Left kidney (tissue), 1 donor: ENCODE measurements at regions not wholly inside any gene's neighbourhood (a gene's known extent, or its start where the extent isn't known, plus 50 kb on each side); places are given as distances from the start of the nearest gene placed in this dataset.

Experiments used
- DNase-seq: peaks from one replicate; pipeline ENCODE4 v3.0.0-alpha.2; 2013

DNA sequence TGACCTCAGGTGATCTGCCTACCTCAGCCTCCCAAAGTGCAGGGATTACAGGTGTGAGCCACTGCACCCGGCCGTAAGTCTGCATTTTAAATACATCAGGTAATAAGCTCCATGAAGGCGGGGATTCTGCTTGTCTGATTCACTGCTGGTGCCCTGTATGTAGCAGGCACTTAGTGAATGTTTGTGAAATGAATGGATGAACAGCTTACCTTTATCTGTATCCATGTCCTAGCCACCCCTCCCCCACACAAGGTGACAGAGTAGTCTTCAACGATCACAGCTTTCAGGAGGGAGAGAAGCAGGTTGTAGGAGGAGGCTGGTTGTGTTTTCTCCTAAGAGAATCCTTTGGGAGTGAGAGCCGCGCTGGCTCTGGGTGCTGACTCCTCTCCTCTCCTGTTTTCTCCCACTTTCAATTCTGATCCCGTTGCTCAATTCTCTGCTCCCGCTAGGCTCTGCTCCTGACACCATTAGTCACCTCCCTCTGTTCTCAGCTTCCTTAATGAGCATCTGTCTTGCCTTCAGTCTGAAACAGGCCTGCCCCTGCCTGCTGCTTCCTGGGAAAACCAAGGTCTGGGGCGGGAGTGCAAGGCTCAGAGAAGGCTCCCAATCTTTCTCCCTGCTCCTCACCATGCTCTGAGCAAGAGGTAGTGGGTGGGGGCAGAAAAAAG, 88.8 kb upstream of the CTNNA1 start:
- no peak for DNase-seq

DNA sequence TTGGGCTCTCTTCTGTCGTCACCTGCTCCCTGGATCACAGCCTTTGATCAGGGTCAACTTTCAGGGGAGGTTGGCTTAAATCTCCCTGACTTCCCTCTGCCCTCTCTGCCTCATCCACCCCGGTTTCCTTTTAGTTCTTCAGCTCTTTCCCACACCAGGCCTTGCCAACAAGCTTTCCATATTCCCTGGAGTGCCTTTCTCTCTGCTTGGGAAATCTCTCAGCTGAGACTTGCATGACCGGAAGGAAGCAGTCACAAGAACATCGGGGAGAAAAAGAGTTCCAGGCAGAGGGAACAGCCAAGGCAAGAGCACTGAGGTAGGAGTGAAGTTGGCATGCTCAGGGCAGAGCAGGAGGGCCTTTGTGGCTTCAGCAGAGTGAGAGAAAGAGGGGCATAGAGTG, 88.4 kb upstream of the HSPA9 start:
- no peak for DNase-seq

- DNase-seq, result no peak
These were observed 87.8 kb upstream of the HSPA9 start for GRCh38 chr5:138663009-138663408.

GRCh38 chr5:138662599-138662998, 87.4 kb upstream of the HSPA9 start:
- no peak for DNase-seq

- no peak for DNase-seq
These were observed 86.8 kb upstream of the HSPA9 start for GRCh38 chr5:138661991-138662434.

DNA sequence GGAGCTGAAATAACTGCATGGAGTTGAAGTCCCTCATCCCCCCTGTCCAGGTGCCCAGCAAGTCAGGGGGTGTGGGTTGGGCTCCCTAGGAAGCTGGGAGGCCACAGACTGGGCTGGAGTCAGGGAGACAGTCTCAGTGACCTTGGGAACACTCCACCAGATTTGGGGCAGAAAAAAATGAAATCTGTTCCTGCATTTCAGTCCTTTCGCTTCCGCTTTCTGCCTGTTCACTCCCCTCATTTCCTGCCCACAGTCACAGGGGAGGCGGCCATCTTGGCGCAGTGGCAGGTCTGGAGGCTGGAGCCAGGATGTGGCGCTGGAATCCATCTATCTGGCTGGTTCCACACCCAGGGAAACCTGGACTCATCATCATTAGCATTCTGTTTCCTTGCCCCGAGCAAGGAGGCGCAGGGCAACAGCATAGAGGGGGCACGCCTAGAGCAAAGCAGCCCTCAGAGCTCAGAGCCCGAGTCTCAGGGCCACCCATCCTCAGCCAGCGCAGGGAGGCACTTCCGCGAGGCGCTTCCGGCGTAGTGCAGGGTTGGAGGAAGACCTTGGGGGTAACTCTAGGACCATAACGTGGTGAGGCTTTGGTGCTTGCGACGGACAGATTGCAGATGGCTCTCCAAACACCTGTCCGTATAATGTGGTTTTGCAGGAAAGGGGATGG, 86.2 kb upstream of the HSPA9 start:
- no peak for DNase-seq

DNA sequence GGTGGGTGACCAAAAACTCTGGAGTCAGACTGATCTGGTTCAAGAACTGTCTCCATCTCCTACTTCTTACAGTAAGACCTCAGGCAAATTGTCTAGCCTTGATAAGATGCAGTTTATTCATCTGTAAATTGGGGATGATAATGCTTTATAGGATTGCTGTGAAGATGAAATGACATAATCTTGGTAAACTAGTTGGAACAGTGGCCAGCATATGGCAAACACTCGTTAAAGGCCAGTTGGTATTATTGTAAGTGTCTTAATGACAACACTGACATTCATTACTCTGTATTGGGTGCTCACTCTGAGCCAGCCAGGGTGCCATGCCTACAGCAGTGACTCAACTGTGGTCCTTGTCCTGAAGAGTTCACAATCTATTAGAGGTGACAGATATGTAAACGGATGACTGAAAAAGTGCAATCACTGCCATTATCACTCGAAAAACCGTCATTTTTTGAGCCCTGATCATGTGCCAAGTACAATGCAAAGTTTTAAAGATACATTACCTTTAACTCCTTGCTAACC, 84.9 kb upstream of the HSPA9 start:
- no peak for DNase-seq

DNA sequence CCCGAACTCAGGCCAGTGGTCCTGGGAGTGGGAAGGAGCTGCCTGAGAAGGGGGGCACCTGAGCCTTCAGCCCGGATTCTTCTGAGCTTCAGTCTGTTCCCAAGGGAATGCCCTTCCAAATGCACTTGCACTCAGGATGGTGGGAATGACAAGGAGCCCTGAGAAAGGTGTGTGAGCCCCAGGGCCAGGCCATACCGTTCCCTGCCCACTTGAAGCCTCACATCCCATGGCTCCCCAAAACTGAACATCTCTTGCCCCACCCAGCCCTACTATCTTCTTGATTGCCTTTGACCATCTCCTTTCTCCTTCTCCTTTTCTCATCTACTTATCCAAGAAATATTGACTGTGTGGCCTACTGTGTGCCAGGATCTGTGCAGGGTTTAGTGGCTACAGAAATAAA, 84.4 kb upstream of the HSPA9 start:
- no peak for DNase-seq

- DNase-seq, result no peak
These were observed 83.9 kb upstream of the HSPA9 start for GRCh38 chr5:138659121-138659520.

DNA sequence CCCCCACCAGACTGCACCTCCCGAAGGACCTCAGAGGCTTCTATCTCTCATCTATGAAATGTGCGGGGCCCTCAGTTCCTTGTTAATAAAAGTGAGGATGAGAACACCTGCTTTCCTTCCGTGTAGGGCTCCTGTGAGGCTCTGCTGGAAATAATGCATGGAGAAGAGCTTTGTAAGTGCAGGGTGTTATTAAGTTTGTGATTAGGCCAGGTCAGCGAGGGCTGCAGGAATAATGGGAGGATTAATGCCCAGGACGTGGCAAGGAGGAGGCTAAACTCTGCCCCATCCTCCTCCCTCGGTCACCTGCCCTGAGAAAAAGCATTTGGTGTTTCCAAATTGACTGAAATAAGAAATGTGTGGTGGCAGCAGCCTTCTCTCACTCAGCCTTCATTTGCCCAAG, 83.5 kb upstream of the HSPA9 start:
- DNase-seq, result no peak

GRCh38 chr5:138657360-138657759, 82.2 kb upstream of the HSPA9 start:
- no peak for DNase-seq

- no peak for DNase-seq
These were observed 81.7 kb upstream of the HSPA9 start for GRCh38 chr5:138656916-138657315.

GRCh38 chr5:138655530-138656190, 80.5 kb upstream of the HSPA9 start:
- DNase-seq, result no peak

GRCh38 chr5:138654281-138654867, 79.2 kb upstream of the HSPA9 start:
- DNase-seq, result no peak

GRCh38 chr5:138653502-138653901, 78.3 kb upstream of the HSPA9 start:
- no peak for DNase-seq

- no peak for DNase-seq
These were observed 76.5 kb upstream of the HSPA9 start for GRCh38 chr5:138651767-138652117.

DNA sequence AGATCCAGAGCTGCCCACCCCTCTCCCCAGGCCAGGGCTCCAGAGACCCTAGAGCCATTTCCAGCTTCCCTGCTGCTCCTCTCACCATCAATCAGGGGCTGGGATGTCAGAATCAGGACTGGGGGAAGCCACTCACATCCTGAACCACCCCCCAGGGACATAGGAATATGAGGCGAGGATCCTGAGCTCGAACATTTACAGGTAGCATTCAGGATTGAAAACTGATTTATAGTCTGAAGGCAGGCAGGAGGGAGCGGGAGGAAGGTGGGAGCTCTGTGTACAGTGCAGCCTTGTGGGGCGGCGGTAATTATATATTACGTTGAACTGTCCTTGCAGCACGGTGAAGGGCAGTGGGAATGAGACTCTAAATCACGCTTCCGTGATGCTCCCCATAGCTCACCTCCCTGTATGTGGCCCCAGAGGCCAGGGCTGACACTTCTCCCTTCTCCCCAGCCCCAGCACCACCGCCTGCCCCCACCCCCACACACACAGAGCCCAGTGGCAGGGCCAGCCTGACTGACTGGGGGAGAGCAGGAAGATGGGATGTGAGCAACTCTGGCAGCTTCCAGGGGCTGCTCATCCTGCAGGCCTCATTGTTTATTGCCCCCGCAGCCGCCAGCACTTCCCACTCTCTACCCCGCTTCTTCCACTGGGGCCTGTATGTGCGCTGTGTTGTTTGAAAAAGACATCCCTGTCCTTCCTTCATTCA, 76.0 kb upstream of the HSPA9 start:
- peak; percentile 32 for DNase-seq

- DNase-seq, result no peak
These were observed 75.0 kb upstream of the HSPA9 start for GRCh38 chr5:138650196-138650595.

GRCh38 chr5:138649775-138650174, 74.6 kb upstream of the HSPA9 start:
- no peak for DNase-seq

GRCh38 chr5:138649316-138649720, 74.1 kb upstream of the HSPA9 start:
- DNase-seq, result no peak

DNA sequence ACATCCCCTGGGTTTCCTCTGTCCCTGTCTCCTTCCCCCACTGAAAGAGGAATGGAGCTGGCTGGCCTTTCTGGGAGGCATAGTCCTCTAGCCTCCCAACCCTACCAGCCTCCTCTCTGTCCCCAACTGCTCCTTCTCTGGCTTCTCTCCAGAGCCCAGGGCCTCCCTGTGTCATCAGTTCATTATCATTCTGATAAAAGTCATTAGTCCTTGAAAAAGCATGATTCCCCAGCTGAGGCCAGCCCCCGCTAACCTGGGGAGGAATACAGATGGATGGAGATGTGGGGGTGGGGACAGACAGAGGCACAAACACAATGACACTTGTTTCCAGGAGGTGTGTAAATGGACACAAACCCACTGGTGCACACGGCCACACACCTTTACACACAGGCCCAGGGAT, 73.6 kb upstream of the HSPA9 start:
- no peak for DNase-seq

DNA sequence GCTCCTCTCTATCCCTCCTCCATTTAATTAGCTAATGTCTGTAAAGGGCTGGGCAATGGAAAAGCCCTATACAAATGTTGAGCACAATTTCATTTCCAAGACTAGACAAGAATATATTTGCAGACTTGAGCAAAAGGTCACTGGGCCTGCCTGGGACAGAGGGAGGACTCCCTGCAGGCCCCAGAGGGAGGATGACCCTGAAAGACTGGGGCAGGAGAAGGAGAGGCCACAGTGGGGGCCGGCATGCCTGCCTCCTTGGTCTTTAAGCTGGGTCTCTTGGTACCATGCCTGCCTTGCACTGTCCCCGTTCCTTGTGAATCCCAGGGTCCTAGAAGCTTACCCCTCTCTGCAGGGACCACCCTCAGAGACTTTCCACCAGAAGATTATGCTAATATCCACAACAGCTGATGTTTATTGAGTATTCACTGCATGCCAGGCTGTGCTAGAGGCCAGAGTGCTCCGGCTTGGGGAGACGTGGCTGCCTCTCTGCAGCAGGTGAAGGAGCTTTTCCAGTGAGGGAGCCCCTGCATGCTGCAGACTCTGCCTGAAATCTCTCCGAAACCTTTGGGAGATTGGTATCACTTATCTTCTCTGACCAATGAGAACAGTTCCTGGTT, 72.7 kb upstream of the HSPA9 start:
- no peak for DNase-seq
